ENCODE measurements at regions not wholly inside any gene's neighbourhood (a gene's known extent, or its start where the extent isn't known, plus 50 kb on each side); places are given as distances from the start of the nearest gene placed in this dataset.

GRCh38 chr16:80903616-80904015 is 99.2 kb upstream of the CDYL2 start:
- Histone ChIP-seq H3K9me3 (no peaks in the 10 kb centered on the region), H3K4me1 (peaks cover 0 to 19% of the 10 kb centered on the region in 2 donors), H3K27ac (no peak overlapping the region), H3K36me3 (no peaks in the 10 kb centered on the region), H3K4me3 (no peak overlapping the region), H3K27me3 (no peaks in the 10 kb centered on the region)
- TF ChIP-seq, protein P1, sequence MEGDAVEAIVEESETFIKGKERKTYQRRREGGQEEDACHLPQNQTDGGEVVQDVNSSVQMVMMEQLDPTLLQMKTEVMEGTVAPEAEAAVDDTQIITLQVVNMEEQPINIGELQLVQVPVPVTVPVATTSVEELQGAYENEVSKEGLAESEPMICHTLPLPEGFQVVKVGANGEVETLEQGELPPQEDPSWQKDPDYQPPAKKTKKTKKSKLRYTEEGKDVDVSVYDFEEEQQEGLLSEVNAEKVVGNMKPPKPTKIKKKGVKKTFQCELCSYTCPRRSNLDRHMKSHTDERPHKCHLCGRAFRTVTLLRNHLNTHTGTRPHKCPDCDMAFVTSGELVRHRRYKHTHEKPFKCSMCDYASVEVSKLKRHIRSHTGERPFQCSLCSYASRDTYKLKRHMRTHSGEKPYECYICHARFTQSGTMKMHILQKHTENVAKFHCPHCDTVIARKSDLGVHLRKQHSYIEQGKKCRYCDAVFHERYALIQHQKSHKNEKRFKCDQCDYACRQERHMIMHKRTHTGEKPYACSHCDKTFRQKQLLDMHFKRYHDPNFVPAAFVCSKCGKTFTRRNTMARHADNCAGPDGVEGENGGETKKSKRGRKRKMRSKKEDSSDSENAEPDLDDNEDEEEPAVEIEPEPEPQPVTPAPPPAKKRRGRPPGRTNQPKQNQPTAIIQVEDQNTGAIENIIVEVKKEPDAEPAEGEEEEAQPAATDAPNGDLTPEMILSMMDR (IDR thresholded peaks at IDR 0.05): no peak
- no peak for DNase-seq (ENCODE audit: low spot score)

- Histone ChIP-seq H3K27me3 (no peaks in the 10 kb centered on the region), H3K36me3 (no peaks in the 10 kb centered on the region), H3K9me3 (no peaks in the 10 kb centered on the region), H3K27ac (no peak overlapping the region), H3K4me3 (no peak overlapping the region), H3K4me1 (peaks cover 0 to 19% of the 10 kb centered on the region in 2 donors)
- TF ChIP-seq, protein P1 (IDR thresholded peaks at IDR 0.05): no peak
- no peak for DNase-seq (ENCODE audit: low spot score)
These were observed 98.1 kb upstream of the CDYL2 start for GRCh38 chr16:80902306-80903110.

DNA sequence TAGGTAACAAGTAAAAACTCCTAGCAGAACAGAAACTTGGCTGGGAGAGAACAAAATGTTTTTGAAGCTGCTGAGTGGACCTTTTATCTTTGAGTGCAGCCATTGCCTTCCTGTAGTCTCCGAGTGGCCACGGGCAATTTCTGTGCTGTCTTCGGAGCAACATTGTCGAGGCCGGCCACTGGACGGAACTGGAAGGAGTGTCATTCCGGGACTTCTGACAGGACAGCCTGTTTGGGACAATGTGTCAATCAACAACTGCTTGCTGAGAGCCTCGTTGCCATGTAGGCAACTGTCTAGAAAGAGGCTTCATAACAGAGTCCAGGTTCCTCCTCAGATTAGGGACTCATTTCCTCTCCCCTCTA is 96.2 kb upstream of the CDYL2 start:
- H3K36me3 ChIP-seq: no peaks in the 10 kb centered on the region
- no peaks in the 10 kb centered on the region for H3K9me3 ChIP-seq
- H3K27ac ChIP-seq: peak overlapping the region; percentile 68 to 72
- H3K27me3 ChIP-seq: no peaks in the 10 kb centered on the region
- H3K4me1 ChIP-seq: peaks cover 0 to 19% of the 10 kb centered on the region in 2 donors
- TF ChIP-seq, protein P1 (IDR thresholded peaks at IDR 0.05): no peak
- DNase-seq (ENCODE audit: low spot score): no peak
- peak overlapping the region in 1 of 2 donors; percentile 22 for H3K4me3 ChIP-seq

DNA sequence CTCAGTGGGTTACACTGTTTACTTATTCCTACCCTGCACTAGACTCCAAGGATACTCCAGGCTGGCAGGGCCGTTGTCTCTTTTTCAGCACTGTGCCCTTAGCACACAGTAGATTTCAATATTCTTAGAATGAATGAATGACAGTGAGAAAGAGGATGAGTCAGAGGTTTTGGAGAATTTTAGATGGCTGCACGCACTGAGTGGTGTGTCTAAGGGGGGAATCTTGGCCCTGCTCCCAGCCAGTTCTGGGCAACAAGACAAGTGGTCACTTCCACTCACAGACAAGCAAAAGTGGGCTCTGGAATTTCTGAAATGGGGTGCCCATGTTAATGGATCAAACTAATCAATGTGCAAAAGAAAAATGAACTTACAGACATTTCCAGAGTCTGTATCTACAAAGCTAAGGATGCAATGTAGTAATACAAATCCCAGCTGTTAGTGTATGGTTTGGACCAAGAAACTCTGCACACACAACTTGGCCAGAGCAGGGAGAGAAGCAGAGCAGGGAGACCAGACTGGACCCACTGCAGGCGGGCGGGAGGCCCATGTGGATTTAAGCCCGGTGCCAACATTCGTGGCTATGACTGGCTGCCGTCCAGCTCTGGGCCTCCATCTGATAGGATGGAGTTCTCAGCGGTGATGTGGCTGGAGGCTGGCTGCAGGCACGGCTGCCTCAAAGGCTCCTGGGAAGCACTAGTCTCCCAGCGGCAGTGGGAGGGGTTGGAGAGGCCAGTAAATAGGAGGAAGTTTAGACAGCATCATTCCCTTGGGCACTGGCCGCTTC is 95.6 kb upstream of the CDYL2 start:
- Histone ChIP-seq H3K36me3 (no peaks in the 10 kb centered on the region), H3K9me3 (no peaks in the 10 kb centered on the region), H3K27ac (peak overlapping the region; percentile 68 to 72), H3K4me1 (peaks cover 0 to 19% of the 10 kb centered on the region in 2 donors), H3K27me3 (no peaks in the 10 kb centered on the region), H3K4me3 (peak overlapping the region in 1 of 2 donors; percentile 22)
- TF ChIP-seq, protein P1 (IDR thresholded peaks at IDR 0.05): no peak
- peak; percentile 88 for DNase-seq (ENCODE audit: low spot score)

DNA sequence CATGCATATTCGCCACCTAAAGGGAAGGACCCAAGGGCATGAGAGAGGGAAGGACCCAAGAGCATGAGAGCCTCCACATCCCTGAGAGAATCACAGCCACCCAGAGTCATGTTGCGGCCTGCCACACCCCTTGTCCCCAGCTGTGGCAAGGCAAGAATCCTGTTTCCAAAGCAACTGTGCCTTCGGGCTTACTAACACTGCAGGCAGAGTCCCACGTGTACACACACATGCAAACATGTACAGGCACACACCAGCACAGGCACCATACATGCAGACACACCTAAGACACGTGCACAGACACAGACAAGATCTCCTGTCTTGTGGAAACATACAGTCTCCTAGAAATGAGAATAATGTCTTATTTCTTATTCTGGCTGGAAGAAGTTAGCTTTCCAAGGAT is 92.4 kb upstream of the CDYL2 start:
- no peak for DNase-seq (ENCODE audit: low spot score)
- Histone ChIP-seq H3K36me3 (no peaks in the 10 kb centered on the region), H3K27ac (no peak overlapping the region), H3K4me3 (no peak overlapping the region), H3K27me3 (no peaks in the 10 kb centered on the region), H3K9me3 (no peaks in the 10 kb centered on the region), H3K4me1 (peaks cover 0 to 19% of the 10 kb centered on the region in 2 donors)
- TF ChIP-seq, protein P1 (IDR thresholded peaks at IDR 0.05): no peak
